ENCODE measurements at regions not wholly inside any gene's neighbourhood (a gene's known extent, or its start where the extent isn't known, plus 50 kb on each side); places are given as distances from the start of the nearest gene placed in this dataset.

DNA sequence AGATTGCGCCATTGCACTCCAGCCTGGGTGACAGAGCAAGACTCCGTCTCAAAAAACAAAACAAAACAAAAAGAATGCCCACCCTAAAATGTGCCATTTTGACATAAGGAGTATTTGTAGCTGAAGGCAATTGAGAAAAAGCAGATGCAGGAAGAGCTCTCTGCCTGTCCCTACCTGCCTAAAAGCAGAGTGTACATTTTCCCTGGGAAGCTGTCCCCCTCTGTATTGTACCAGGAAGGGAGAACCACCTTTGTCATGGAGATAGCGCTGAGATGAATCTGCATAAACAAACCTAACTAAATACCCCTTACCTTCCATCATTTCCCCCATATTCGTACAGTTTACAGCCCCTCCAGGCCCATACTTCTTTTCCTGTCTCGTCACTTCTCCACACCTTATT is 94.4 kb upstream of the SLC45A1 start:
- TF ChIP-seq, protein P1, sequence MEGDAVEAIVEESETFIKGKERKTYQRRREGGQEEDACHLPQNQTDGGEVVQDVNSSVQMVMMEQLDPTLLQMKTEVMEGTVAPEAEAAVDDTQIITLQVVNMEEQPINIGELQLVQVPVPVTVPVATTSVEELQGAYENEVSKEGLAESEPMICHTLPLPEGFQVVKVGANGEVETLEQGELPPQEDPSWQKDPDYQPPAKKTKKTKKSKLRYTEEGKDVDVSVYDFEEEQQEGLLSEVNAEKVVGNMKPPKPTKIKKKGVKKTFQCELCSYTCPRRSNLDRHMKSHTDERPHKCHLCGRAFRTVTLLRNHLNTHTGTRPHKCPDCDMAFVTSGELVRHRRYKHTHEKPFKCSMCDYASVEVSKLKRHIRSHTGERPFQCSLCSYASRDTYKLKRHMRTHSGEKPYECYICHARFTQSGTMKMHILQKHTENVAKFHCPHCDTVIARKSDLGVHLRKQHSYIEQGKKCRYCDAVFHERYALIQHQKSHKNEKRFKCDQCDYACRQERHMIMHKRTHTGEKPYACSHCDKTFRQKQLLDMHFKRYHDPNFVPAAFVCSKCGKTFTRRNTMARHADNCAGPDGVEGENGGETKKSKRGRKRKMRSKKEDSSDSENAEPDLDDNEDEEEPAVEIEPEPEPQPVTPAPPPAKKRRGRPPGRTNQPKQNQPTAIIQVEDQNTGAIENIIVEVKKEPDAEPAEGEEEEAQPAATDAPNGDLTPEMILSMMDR (IDR thresholded peaks at IDR 0.05; ENCODE audit: low read depth, low read length, missing input control) = no peak
- no peak for TF ChIP-seq RXRA (IDR thresholded peaks at IDR 0.05)
- TF ChIP-seq RAD21 (IDR thresholded peaks at IDR 0.05) = no peak
- TF ChIP-seq, protein P2, sequence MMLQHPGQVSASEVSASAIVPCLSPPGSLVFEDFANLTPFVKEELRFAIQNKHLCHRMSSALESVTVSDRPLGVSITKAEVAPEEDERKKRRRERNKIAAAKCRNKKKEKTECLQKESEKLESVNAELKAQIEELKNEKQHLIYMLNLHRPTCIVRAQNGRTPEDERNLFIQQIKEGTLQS (IDR thresholded peaks at IDR 0.05) = no peak
- no peak for TF ChIP-seq EGR1 (IDR thresholded peaks at IDR 0.05; ENCODE audit: low read depth in 2 of 2)
- TF ChIP-seq, protein P3, sequence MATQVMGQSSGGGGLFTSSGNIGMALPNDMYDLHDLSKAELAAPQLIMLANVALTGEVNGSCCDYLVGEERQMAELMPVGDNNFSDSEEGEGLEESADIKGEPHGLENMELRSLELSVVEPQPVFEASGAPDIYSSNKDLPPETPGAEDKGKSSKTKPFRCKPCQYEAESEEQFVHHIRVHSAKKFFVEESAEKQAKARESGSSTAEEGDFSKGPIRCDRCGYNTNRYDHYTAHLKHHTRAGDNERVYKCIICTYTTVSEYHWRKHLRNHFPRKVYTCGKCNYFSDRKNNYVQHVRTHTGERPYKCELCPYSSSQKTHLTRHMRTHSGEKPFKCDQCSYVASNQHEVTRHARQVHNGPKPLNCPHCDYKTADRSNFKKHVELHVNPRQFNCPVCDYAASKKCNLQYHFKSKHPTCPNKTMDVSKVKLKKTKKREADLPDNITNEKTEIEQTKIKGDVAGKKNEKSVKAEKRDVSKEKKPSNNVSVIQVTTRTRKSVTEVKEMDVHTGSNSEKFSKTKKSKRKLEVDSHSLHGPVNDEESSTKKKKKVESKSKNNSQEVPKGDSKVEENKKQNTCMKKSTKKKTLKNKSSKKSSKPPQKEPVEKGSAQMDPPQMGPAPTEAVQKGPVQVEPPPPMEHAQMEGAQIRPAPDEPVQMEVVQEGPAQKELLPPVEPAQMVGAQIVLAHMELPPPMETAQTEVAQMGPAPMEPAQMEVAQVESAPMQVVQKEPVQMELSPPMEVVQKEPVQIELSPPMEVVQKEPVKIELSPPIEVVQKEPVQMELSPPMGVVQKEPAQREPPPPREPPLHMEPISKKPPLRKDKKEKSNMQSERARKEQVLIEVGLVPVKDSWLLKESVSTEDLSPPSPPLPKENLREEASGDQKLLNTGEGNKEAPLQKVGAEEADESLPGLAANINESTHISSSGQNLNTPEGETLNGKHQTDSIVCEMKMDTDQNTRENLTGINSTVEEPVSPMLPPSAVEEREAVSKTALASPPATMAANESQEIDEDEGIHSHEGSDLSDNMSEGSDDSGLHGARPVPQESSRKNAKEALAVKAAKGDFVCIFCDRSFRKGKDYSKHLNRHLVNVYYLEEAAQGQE (IDR thresholded peaks at IDR 0.05) = no peak
- no peak for TF ChIP-seq YY1 (IDR thresholded peaks at IDR 0.05)
- no peak for TF ChIP-seq JUND (IDR thresholded peaks at IDR 0.05)
